Liver (tissue), 3 donors: ENCODE measurements at regions not wholly inside any gene's neighbourhood (a gene's known extent, or its start where the extent isn't known, plus 50 kb on each side); places are given as distances from the start of the nearest gene placed in this dataset.

ENCODE experiments used
- CTCF ChIP-seq: fragments of 150-350 bp; IDR thresholded peaks from 2 replicates; pipeline ENCODE4 v1.5.1; 2017; ENCODE audit warnings: improper control_type of control experiment, low read depth, low read length; ENCODE audit not compliant: missing input control
- EGR1 ChIP-seq, 2 donors: IDR thresholded peaks; 2 replicates each; pipeline ENCODE4 v1.6.1; 2016 to 2018; ENCODE audit warnings: antibody characterized with exemption in 2 of 2, low read depth in 2 of 2
- GABPA ChIP-seq, 2 donors: IDR thresholded peaks in 1 of 2; conservative IDR thresholded peaks in 1 of 2; 2 replicates each; pipeline ENCODE4 v1.6.1; 2016; ENCODE audit warnings: antibody characterized with exemption in 2 of 2, mild to moderate bottlenecking in 1 of 2, moderate library complexity in 1 of 2
- JUND ChIP-seq, 2 donors: IDR thresholded peaks; 2 replicates each; pipeline ENCODE4 v1.6.1; 2016; ENCODE audit warnings: antibody characterized with exemption in 2 of 2
- RAD21 ChIP-seq, 2 donors: IDR thresholded peaks; 2 replicates each; pipeline ENCODE4 v1.6.1; 2016; ENCODE audit warnings: antibody characterized with exemption in 2 of 2, mild to moderate bottlenecking in 2 of 2
- REST ChIP-seq: IDR thresholded peaks from 2 replicates; pipeline ENCODE4 v1.6.1; 2016; ENCODE audit warnings: antibody characterized with exemption, mild to moderate bottlenecking
- SP1 ChIP-seq: IDR thresholded peaks from 2 replicates; pipeline ENCODE4 v1.6.1; 2018; ENCODE audit warnings: antibody characterized with exemption, mild to moderate bottlenecking
- TAF1 ChIP-seq: conservative IDR thresholded peaks from 2 replicates; pipeline ENCODE4 v1.6.1; 2016; ENCODE audit warnings: antibody characterized with exemption, mild to moderate bottlenecking
- donor health status: healthy.
- donor health status: healthy.

DNA sequence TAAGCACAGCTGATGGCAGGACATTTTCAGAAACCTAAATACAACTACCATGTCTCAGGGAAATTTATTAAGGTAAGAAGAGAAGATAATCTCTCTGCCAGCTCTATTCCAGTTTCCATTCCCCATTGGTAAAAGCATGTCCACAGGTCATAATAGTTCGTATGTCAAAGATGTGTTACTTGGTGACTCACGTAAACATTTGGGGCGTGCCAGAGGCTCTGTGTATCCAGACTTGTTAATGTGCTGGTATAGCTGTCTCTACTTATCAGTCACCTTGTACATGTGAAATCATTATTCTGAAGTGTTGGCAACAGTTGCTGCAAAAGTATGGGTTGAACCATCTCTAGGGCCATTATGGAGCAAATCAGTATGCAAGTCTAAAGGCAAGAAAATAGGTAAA, 1345.1 kb downstream of the SUCLG1 start:
- TF ChIP-seq JUND (IDR thresholded peaks at IDR 0.05) (no peak), REST (no peak), CTCF (no peak), SP1 (no peak), EGR1 (IDR thresholded peaks at IDR 0.05; ENCODE audit: low read depth in 2 of 2) (no peak), RAD21 (IDR thresholded peaks at IDR 0.05) (no peak), TAF1 (no peak), GABPA (IDR thresholded peaks at IDR 0.05 in 1 of 2, conservative IDR thresholded peaks at IDR 0.05 in 1 of 2) (no peak)
